Heart left ventricle (tissue), 13 donors: ENCODE measurements at regions not wholly inside any gene's neighbourhood (a gene's known extent, or its start where the extent isn't known, plus 50 kb on each side); places are given as distances from the start of the nearest gene placed in this dataset.

Source experiments
- CTCF ChIP-seq, 12 donors: fragments of 200-600 bp; sonication (generic) in 4 of 12; IDR thresholded peaks; one replicate each; pipeline versions ENCODE4 v1.5.0 to v1.8.0; 2018 to 2022; ENCODE audit warnings: antibody characterized with exemption in 12 of 12, mild to moderate bottlenecking in 5 of 12
- POLR2A ChIP-seq, 2 donors: fragments of 450-650 bp; IDR thresholded peaks; one replicate each; pipeline ENCODE4 v1.6.1; 2017; ENCODE audit warnings: antibody characterized with exemption in 2 of 2, mild to moderate bottlenecking in 2 of 2, moderate library complexity in 2 of 2
- donor health status: ischemic (EF 13 %, LVEDD 7.1; RV severe dilation, severe dysfunction).
- donor health status: DM: no; HTN: yes; CAD: no.
- donor health status: DM: no; HTN: no; CAD: no.
- donor health status: ischemic (EF 25% LVEDD 6.9; RV normal size, moderate dysfunction).
- donor health status: ischemic (EF 25% LVEDD 5.7; RV mildly dilated, moderate dysfunction).
- donor health status: ischemic (EF 35%, LVEDD 5.7; RV mildly dilated, moderate dysfunction).
- donor health status: nonischemic (EF 11% LVEDD 7.7; RV severe dilation, severe dysfunction).
- donor health status: DM: yes; HTN: yes; CAD: no.
- donor health status: PGD.
- donor health status: ischemic (EF 29% LVEDD 5.4; RV normal size, mild dysfunction).
- donor health status: nonischemic (EF 23%, LVEDD 6.1; RV moderate dilation, normal function).

GRCh38 chr6:105780146-105780860 lies 305.8 kb upstream of the PRDM1 start:
- TF ChIP-seq POLR2A (IDR thresholded peaks at IDR 0.05) (no peak), CTCF (IDR thresholded peaks at IDR 0.05) (no peak)
